WTC11 (cell line): ENCODE measurements at regions not wholly inside any gene's neighbourhood (a gene's known extent, or its start where the extent isn't known, plus 50 kb on each side); places are given as distances from the start of the nearest gene placed in this dataset.

ENCODE experiments used
- ATAC-seq: fragments of 200-7000 bp; cut with Tn5 transposase; 2 replicates; pipeline ENCODE4 v1.10.0; 2021; ENCODE audit warnings: mild to moderate bottlenecking, moderate library complexity
- CTCF ChIA-PET: fragments of 300-600 bp; sonication (Branson Sonifier 250); formaldehyde crosslinking; loops from one replicate; lab custom pipeline; 2021; ENCODE audit warnings: antibody characterized with exemption; lab: Charles Lee
- POLR2A ChIA-PET: fragments of 350-600 bp; sonication (Branson Sonifier 250); formaldehyde crosslinking; loops from one replicate; lab custom pipeline; 2021; ENCODE audit warnings: antibody characterized with exemption; lab: Charles Lee
- DNase-seq: peaks from one replicate; pipeline ENCODE4 v3.0.0; 2021; ENCODE audit warnings: low spot score
- H3K27ac Mint-ChIP-seq: 2 replicates; pipeline ENCODE4 v1.8.0; 2021; ENCODE audit warnings: mixed read lengths
- H3K27me3 Mint-ChIP-seq: 2 replicates; pipeline ENCODE4 v1.8.0; 2021; ENCODE audit warnings: low read depth, mild to moderate bottlenecking, moderate library complexity, mixed read lengths
- H3K36me3 Mint-ChIP-seq: 2 replicates; pipeline ENCODE4 v1.8.0; 2021; ENCODE audit warnings: mixed read lengths
- H3K4me1 Mint-ChIP-seq: 2 replicates; pipeline ENCODE4 v1.8.0; 2022; ENCODE audit warnings: mixed read lengths
- H3K4me3 Mint-ChIP-seq: 2 replicates; pipeline ENCODE4 v1.8.0; 2021; ENCODE audit warnings: mild to moderate bottlenecking, moderate library complexity, mixed read lengths
- H3K9me3 Mint-ChIP-seq: 2 replicates; pipeline ENCODE4 v1.8.0; 2021; ENCODE audit warnings: mixed read lengths
- CDX4 ChIP-seq: fragments of 250-450 bp; sonication (Bioruptor Pico); IDR thresholded peaks from 2 replicates; pipeline ENCODE4 v1.9.0; 2021; ENCODE audit warnings: moderate library complexity, mild to moderate bottlenecking, inconsistent platforms, borderline replicate concordance
- CREB1 ChIP-seq: sonication (generic); formaldehyde crosslinking; IDR thresholded peaks from 2 replicates; pipeline ENCODE4 v1.8.0; 2023; ENCODE audit warnings: mild to moderate bottlenecking, missing genetic modification reagents
- E2F1 ChIP-seq: sonication (generic); formaldehyde crosslinking; IDR thresholded peaks from 2 replicates; pipeline ENCODE4 v1.8.0; 2022; ENCODE audit warnings: mild to moderate bottlenecking, missing genetic modification reagents
- E2F4 ChIP-seq: sonication (generic); formaldehyde crosslinking; IDR thresholded peaks from 2 replicates; pipeline ENCODE4 v1.8.1; 2022; ENCODE audit warnings: low read depth, mild to moderate bottlenecking, moderate library complexity, missing genetic modification reagents, borderline replicate concordance
- ELF4 ChIP-seq: sonication (generic); formaldehyde crosslinking; IDR thresholded peaks from 2 replicates; pipeline ENCODE4 v1.8.1; 2022; ENCODE audit warnings: low read depth, mild to moderate bottlenecking, moderate library complexity, missing genetic modification reagents
- EMX1 ChIP-seq: fragments of 250-450 bp; sonication (Bioruptor Pico); IDR thresholded peaks from 2 replicates; pipeline ENCODE4 v1.8.0; 2021; ENCODE audit warnings: mild to moderate bottlenecking
- ESRRA ChIP-seq: sonication (generic); formaldehyde crosslinking; IDR thresholded peaks from 2 replicates; pipeline ENCODE4 v1.8.1; 2022; ENCODE audit warnings: mild to moderate bottlenecking, missing genetic modification reagents, borderline replicate concordance
- FOXP1 ChIP-seq: sonication (generic); formaldehyde crosslinking; IDR thresholded peaks from 2 replicates; pipeline ENCODE4 v1.8.0; 2022; ENCODE audit warnings: missing genetic modification reagents, mild to moderate bottlenecking, moderate library complexity, borderline replicate concordance
- NFYB ChIP-seq: sonication (generic); formaldehyde crosslinking; conservative IDR thresholded peaks from 2 replicates; pipeline ENCODE4 v1.8.0; 2022; ENCODE audit warnings: low read depth, missing genetic modification reagents
- NR3C1 ChIP-seq: sonication (generic); formaldehyde crosslinking; conservative IDR thresholded peaks from 2 replicates; pipeline ENCODE4 v1.8.1; 2023; ENCODE audit warnings: low read depth, mild to moderate bottlenecking, missing genetic modification reagents
- PRDM15 ChIP-seq: sonication (generic); formaldehyde crosslinking; IDR thresholded peaks from 2 replicates; pipeline ENCODE4 v1.8.0; 2022; ENCODE audit warnings: missing genetic modification reagents
- SMAD4 ChIP-seq: sonication (generic); formaldehyde crosslinking; IDR thresholded peaks from 2 replicates; pipeline ENCODE4 v1.8.0; 2022; ENCODE audit warnings: mild to moderate bottlenecking, missing genetic modification reagents
- SOX15 ChIP-seq: fragments of 250-450 bp; sonication (Bioruptor Pico); IDR thresholded peaks from 2 replicates; pipeline ENCODE4 v1.9.0; 2021; ENCODE audit warnings: mild to moderate bottlenecking
- TP53 ChIP-seq: sonication (generic); formaldehyde crosslinking; IDR thresholded peaks from 2 replicates; pipeline ENCODE4 v1.8.1; 2023; ENCODE audit warnings: mild to moderate bottlenecking, missing genetic modification reagents
- USF2 ChIP-seq: sonication (generic); formaldehyde crosslinking; IDR thresholded peaks from 2 replicates; pipeline ENCODE4 v1.8.1; 2023; ENCODE audit warnings: mild to moderate bottlenecking, missing genetic modification reagents, moderate library complexity
- ZBTB43 ChIP-seq: sonication (generic); formaldehyde crosslinking; IDR thresholded peaks from 2 replicates; pipeline ENCODE4 v1.8.1; 2023; ENCODE audit warnings: mild to moderate bottlenecking, missing genetic modification reagents
- ZNF219 ChIP-seq: sonication (generic); formaldehyde crosslinking; IDR thresholded peaks from 2 replicates; pipeline ENCODE4 v1.8.0; 2023; ENCODE audit warnings: missing genetic modification reagents, mild to moderate bottlenecking, borderline replicate concordance
- ZNF423 ChIP-seq: fragments of 250-450 bp; sonication (Bioruptor Pico); IDR thresholded peaks from 2 replicates; pipeline ENCODE4 v2.1.2; 2022; ENCODE audit warnings: mild to moderate bottlenecking, moderate library complexity
- ZNF532 ChIP-seq: fragments of 250-450 bp; sonication (Bioruptor Pico); IDR thresholded peaks from 2 replicates; pipeline ENCODE4 v1.9.0; 2021; ENCODE audit warnings: mild to moderate bottlenecking, borderline replicate concordance

DNA sequence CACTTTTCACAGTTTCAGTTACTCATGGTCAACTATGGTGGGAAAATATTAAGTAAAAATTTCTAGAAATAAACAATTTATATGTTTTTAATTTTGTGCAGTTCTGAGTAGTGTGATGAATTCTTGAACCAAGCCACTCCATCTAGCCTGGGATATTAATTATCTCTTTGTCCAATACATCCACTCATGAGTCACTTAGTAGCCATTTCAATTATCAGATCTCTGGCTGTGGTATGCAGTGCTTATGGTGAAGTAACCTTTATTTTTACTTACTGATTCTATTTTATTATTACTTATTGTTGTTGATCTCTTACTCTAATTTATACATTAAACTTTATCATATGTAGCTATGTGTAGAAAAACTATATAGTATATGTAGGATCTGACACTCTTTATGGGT is 128.9 kb upstream of the KLHL1 start (continued):
- TF ChIP-seq PRDM15 (CRISPR knock-in tag) (no peak), CDX4 (CRISPR knock-in tag) (no peak), NR3C1 (no peak), FOXP1 (CRISPR knock-in tag) (no peak), ESRRA (CRISPR knock-in tag) (no peak), NFYB (CRISPR knock-in tag) (no peak), ZNF219 (CRISPR knock-in tag) (no peak), CREB1 (CRISPR knock-in tag) (no peak), EMX1 (CRISPR knock-in tag) (no peak), ZNF423 (CRISPR knock-in tag) (no peak), SMAD4 (CRISPR knock-in tag) (no peak)

- peaks cover 11% of the 10 kb centered on the region for H3K9me3 Mint-ChIP-seq
- H3K27ac Mint-ChIP-seq, result no peak overlapping the region
- no peaks in the 10 kb centered on the region; the same call in 1 of the 2 replicates for H3K27me3 Mint-ChIP-seq
- no peak for DNase-seq
- no peaks in the 10 kb centered on the region for H3K4me1 Mint-ChIP-seq
- CTCF ChIA-PET, result interaction anchor here (0.7 kb wide), 1 partner anchor 260 kb away, joined by 3 read pairs; no protein-coding TSS in a partner anchor
- POLR2A ChIA-PET, result no interaction called here
- no peaks in the 10 kb centered on the region for H3K36me3 Mint-ChIP-seq
- TF ChIP-seq USF2 (CRISPR knock-in tag) (no peak), ELF4 (no peak)
- H3K4me3 Mint-ChIP-seq, result no peak overlapping the region
- no peak for ATAC-seq
Measured at GRCh38 chr13:70235565-70235964, 127.3 kb upstream of the KLHL1 start.

DNA sequence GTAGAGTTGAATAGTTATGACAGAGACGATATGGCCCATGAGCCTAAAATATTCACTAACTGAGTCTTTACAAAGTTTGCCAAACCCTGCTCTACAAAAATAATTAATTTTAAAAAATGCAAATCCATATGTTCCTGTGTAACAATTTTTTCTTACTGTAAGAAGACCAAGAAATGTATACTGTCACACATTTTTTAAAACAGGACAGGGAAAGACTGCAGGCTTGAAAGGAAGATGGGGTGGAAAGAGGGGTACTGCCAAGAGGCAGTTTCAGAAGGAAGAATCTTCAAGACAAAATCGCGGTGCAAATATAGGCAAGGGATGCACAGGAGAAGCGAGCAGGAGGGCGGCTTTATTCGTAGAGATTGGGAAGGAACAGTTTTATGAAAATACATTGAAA is 115.7 kb upstream of the KLHL1 start:
- no peak for DNase-seq
- H3K4me1 Mint-ChIP-seq, result no peaks in the 10 kb centered on the region
- no peaks in the 10 kb centered on the region for H3K36me3 Mint-ChIP-seq
- ChIA-PET CTCF (no interaction called here), POLR2A (no interaction called here)
- H3K4me3 Mint-ChIP-seq, result no peak overlapping the region
- no peaks in the 10 kb centered on the region for H3K9me3 Mint-ChIP-seq
- H3K27ac Mint-ChIP-seq, result no peak overlapping the region
- ATAC-seq, result no peak
- no peaks in the 10 kb centered on the region for H3K27me3 Mint-ChIP-seq
- TF ChIP-seq ZBTB43 (CRISPR knock-in tag) (no peak), SOX15 (CRISPR knock-in tag) (no peak), ZNF219 (CRISPR knock-in tag) (no peak), E2F1 (CRISPR knock-in tag) (no peak), ZNF423 (CRISPR knock-in tag) (no peak), E2F4 (CRISPR knock-in tag) (no peak), SMAD4 (CRISPR knock-in tag) (no peak), ZNF532 (CRISPR knock-in tag) (no peak), TP53 (CRISPR knock-in tag) (no peak)
